Ectodermal cell (in vitro differentiated cells): ENCODE measurements at regions not wholly inside any gene's neighbourhood (a gene's known extent, or its start where the extent isn't known, plus 50 kb on each side); places are given as distances from the start of the nearest gene placed in this dataset.

Source experiments
- H3K27ac ChIP-seq: 2 replicates; pipeline ENCODE4 v1.7.0; 2013; ENCODE audit warnings: mild to moderate bottlenecking, low read depth, low read length; ENCODE audit not compliant: insufficient read depth, poor library complexity, severe bottlenecking
- H3K27me3 ChIP-seq: 2 replicates; pipeline ENCODE4 v1.7.0; 2013; ENCODE audit warnings: mild to moderate bottlenecking, low read length; ENCODE audit not compliant: insufficient read depth, control insufficient read depth, poor library complexity, severe bottlenecking
- H3K36me3 ChIP-seq: one replicate; pipeline ENCODE4 v1.7.0; 2013; ENCODE audit warnings: low read length; ENCODE audit not compliant: control insufficient read depth, insufficient read depth
- H3K4me1 ChIP-seq: one replicate; pipeline ENCODE4 v1.7.0; 2013; ENCODE audit warnings: low read length; ENCODE audit not compliant: control insufficient read depth, insufficient read depth
- H3K4me3 ChIP-seq: 2 replicates; pipeline ENCODE4 v1.7.0; 2013; ENCODE audit warnings: low read depth, low read length, control low read depth; ENCODE audit not compliant: insufficient read depth
- H3K9me3 ChIP-seq: 2 replicates; pipeline ENCODE4 v1.7.0; 2013; ENCODE audit warnings: mild to moderate bottlenecking, low read length, moderate library complexity; ENCODE audit not compliant: control insufficient read depth
- WGBS, 2 experiments: methylation state at CpG; one replicate each; pipeline ENCODE4 v1.1.7; 2013; ENCODE audit warnings: missing lambda C conversion rate in 2 of 2; 5-methylcytosine and 5-hydroxymethylcytosine counted together

DNA sequence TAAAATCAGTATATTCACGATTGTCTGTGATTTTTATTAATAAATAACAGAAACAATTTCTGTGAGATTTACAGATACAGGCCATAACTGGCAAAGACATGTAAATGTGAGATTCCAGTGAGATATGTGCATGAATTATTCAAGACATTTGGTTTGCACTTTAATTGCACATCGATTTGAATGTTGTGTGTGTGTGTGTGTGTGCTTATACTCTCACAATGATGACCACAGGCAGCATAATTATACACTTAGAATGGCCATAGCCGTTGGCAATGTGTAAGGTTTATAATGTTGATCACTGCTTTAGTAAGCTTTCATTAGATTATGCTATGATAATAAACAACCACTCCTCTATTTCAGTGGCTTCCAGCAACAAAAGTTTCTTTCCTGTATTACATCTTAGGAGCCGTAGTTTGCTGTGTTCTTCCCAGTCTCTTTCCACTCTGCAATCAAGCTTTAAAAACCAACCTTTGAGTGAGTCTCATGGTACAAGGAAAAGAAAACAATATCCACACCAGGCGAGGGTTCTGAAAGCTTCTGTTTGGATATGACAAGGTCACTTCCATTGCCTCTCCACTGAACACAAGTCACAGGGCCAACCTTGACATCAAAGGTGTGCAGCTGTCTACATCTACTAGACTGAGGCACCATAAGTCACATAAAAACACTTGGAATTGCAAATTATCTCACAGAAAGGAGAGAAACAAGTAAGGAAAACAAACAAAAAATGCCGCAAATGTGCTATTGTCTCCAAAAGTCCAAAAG lies 897.7 kb downstream of the RAB28 start:
- no peaks in the 10 kb centered on the region for H3K9me3 ChIP-seq
- no peaks in the 10 kb centered on the region for H3K27me3 ChIP-seq
- H3K36me3 ChIP-seq, result no peaks in the 10 kb centered on the region
- no peak overlapping the region for H3K4me3 ChIP-seq
- 86 to 94% methylated on average over 3 to 5 of the region's 6 CpGs for WGBS, 2 experiments
- no peaks in the 10 kb centered on the region for H3K4me1 ChIP-seq
- no peak overlapping the region for H3K27ac ChIP-seq

DNA sequence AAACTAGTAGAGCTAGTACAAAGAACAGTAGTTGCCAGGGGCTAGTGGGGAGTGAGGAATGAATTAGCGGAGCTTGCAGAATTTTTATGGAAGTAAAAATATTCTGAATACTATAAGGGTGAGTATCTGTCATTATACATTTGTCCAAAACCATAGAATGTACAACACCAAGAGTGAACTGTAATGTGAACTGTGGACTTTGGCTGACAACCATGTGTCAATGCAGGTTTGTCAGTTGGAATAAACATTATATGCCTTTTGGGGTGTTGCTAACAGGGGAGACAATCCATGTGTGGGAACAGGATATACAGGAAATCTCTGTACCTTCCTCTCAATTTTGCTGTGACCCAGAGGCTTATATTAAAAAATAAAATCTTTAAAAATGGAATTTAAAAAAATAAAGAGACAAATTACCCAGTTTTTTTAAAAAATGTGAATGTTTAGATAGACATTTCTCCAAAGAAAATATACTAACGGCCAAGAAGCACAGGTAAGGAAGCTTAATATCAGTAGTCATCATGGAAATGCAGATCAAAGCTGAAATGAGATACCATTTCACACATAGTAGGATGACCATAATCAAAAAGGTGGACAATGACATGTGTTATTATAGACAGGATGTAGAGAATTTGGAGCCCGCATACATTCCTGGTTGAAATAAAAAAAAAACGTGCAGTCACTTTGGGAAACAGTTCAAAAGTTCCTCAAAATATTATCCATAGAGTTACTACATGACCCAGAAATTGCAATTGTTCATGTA lies 899.8 kb downstream of the RAB28 start:
- Histone ChIP-seq H3K4me1 (no peaks in the 10 kb centered on the region), H3K9me3 (no peaks in the 10 kb centered on the region), H3K4me3 (no peak overlapping the region), H3K27me3 (no peaks in the 10 kb centered on the region), H3K36me3 (no peaks in the 10 kb centered on the region), H3K27ac (no peak overlapping the region)
- WGBS, 2 experiments, result 95 to 100% methylated on average over 2 to 4 of the region's 4 CpGs

- Histone ChIP-seq H3K4me3 (no peak overlapping the region), H3K27ac (no peak overlapping the region), H3K4me1 (no peaks in the 10 kb centered on the region), H3K36me3 (no peaks in the 10 kb centered on the region), H3K9me3 (no peaks in the 10 kb centered on the region), H3K27me3 (no peaks in the 10 kb centered on the region)
- 92 to 100% methylated on average over 1 of the region's 1 CpG for WGBS, 2 experiments
Observed at GRCh38 chr4:12583275-12583674, 900.9 kb downstream of the RAB28 start.

DNA sequence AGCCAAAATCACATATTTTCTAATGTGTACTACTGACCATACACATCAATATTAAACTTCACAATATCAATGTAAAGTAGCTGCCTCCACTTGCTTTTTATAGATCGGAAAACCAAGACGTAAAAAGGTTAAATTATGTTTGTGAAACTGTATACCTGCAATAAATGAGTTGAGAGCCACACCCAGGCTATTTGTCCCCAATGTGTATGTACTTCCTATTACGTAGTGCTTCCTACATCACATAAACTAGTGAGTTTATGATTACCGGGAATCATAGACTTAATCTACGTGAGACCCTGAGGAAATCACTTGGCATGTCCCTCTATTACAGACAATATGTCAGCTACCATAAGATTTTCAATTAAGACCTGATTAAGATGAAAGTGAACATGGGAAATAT lies 903.4 kb downstream of the RAB28 start:
- Histone ChIP-seq H3K9me3 (no peaks in the 10 kb centered on the region), H3K27ac (no peak overlapping the region), H3K4me1 (no peaks in the 10 kb centered on the region), H3K4me3 (no peak overlapping the region), H3K36me3 (no peaks in the 10 kb centered on the region), H3K27me3 (no peaks in the 10 kb centered on the region)
- WGBS, 2 experiments, result 98 to 99% methylated on average over 4 to 5 of the region's 5 CpGs

DNA sequence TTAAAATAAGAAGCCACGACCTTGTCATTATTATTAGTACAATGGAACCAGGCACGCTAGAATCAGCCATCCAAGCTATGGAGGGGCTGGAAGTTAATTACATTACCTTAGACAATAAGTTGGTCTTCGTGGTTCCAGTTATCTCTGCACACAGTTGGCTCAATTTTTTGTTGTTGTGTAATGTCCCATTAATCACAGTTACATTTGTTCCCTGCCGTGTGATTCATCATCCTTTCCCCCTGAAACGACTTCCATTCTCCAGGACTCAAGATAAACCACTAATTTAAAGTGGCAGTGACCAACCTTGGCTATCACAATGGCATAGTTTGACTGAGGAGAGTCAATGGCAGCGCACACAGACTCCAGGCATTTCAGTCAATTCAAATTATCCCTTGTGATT lies 905.0 kb downstream of the RAB28 start:
- Histone ChIP-seq H3K36me3 (no peaks in the 10 kb centered on the region), H3K27me3 (no peaks in the 10 kb centered on the region), H3K4me1 (no peaks in the 10 kb centered on the region), H3K27ac (no peak overlapping the region), H3K9me3 (no peaks in the 10 kb centered on the region), H3K4me3 (no peak overlapping the region)
- WGBS, 2 experiments, result 83 to 85% methylated on average over 6 of the region's 6 CpGs

- H3K36me3 ChIP-seq, result no peaks in the 10 kb centered on the region
- WGBS, 2 experiments, result 89 to 94% methylated on average over 3 to 4 of the region's 4 CpGs
- H3K9me3 ChIP-seq, result no peaks in the 10 kb centered on the region
- no peaks in the 10 kb centered on the region for H3K27me3 ChIP-seq
- no peak overlapping the region for H3K4me3 ChIP-seq
- H3K4me1 ChIP-seq, result no peaks in the 10 kb centered on the region
- no peak overlapping the region for H3K27ac ChIP-seq
Observed at GRCh38 chr4:12576409-12576808, 907.7 kb downstream of the RAB28 start.

GRCh38 chr4:12573716-12574115 lies 910.4 kb downstream of the RAB28 start:
- H3K27me3 ChIP-seq, result no peaks in the 10 kb centered on the region
- H3K4me3 ChIP-seq, result no peak overlapping the region
- no peaks in the 10 kb centered on the region for H3K4me1 ChIP-seq
- H3K9me3 ChIP-seq, result no peaks in the 10 kb centered on the region
- no peaks in the 10 kb centered on the region for H3K36me3 ChIP-seq
- no peak overlapping the region for H3K27ac ChIP-seq

DNA sequence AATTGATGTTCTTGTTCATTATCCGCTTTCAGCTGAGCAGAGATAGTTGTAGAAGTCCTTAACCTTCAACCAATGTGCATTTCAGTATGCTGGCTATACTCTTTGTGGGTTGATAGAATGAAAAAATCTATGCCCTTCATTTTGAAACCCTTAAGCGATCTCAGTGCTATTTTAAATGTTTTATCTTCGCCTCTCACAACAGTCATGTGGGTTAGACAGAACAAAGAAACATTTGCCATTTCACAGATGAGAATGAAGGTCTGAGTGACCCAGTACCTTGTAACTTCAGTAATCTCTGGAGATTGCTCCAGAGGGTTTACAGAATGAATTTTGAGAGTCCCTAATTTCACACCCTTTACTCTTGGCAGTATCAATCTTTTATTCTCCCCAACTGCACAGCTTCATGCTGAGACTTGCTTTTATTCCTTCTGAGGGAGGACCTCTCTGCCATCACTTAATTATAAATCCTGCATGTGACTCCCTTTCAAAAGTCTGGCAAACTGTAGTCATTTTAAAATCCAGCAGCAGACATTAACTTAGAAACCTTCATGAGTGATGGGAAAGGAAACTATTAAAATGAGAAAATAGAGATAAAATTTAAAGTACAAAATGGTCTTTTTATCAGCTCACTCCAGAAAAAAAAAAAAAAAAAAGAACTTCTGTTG lies 921.5 kb downstream of the RAB28 start:
- 91 to 94% methylated on average over 3 of the region's 3 CpGs for WGBS, 2 experiments
- H3K27me3 ChIP-seq, result no peaks in the 10 kb centered on the region
- H3K27ac ChIP-seq, result no peak overlapping the region
- no peaks in the 10 kb centered on the region for H3K36me3 ChIP-seq
- peaks cover 8% of the 10 kb centered on the region for H3K4me1 ChIP-seq
- no peak overlapping the region for H3K4me3 ChIP-seq
- H3K9me3 ChIP-seq, result no peaks in the 10 kb centered on the region

- no peaks in the 10 kb centered on the region for H3K27me3 ChIP-seq
- H3K4me1 ChIP-seq, result peaks cover 8% of the 10 kb centered on the region
- no peaks in the 10 kb centered on the region for H3K9me3 ChIP-seq
- H3K4me3 ChIP-seq, result no peak overlapping the region
- H3K36me3 ChIP-seq, result no peaks in the 10 kb centered on the region
- no peak overlapping the region for H3K27ac ChIP-seq
Observed at GRCh38 chr4:12562021-12562420, 922.1 kb downstream of the RAB28 start.

- no peaks in the 10 kb centered on the region for H3K27me3 ChIP-seq
- H3K4me1 ChIP-seq, result no peaks in the 10 kb centered on the region
- no peaks in the 10 kb centered on the region for H3K9me3 ChIP-seq
- H3K27ac ChIP-seq, result no peak overlapping the region
- H3K36me3 ChIP-seq, result no peaks in the 10 kb centered on the region
- no peak overlapping the region for H3K4me3 ChIP-seq
- WGBS, 2 experiments, result 94% methylated on average over 4 of the region's 4 CpGs
Observed at GRCh38 chr4:12555011-12555410, 929.1 kb downstream of the RAB28 start.
